HG02610 (cell line): ENCODE measurements at regions not wholly inside any gene's neighbourhood (a gene's known extent, or its start where the extent isn't known, plus 50 kb on each side); places are given as distances from the start of the nearest gene placed in this dataset.
"Not testable (repeated sequence)": the region's sequence is repeated elsewhere in the genome, so short reads cannot be mapped to it uniquely, and the experiment has no call there.

Source experiments
- ATAC-seq: cut with Tn5 transposase; IDR thresholded peaks from one replicate; pipeline ENCODE4 v1.9.1; 2021; ENCODE audit warnings: mild to moderate bottlenecking, moderate library complexity; ENCODE audit not compliant: unreplicated experiment

DNA sequence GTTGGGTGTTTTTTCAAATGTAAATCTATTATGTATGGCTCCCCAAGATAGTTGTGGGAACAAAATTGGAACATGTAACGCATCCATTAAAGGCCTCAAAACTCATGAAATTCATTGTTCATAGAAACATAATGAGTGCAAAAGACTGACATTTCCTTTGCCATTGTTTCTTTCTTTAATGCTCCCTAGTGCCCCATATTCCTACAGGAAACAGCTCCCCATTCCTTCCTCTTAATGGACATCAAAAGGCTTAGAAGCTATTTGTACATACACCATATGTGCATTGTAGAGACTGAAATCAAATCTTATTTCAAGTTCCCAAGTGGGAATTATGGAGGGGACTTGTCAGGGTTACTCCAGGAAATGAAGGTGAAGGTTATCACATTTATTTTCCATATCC is 139.1 kb downstream of the AHR start:
- ATAC-seq: no peak

- not testable (repeated sequence) for ATAC-seq
Observed at GRCh38 chr7:17440025-17440784, 141.8 kb downstream of the AHR start.

GRCh38 chr7:17440831-17441230 is 142.4 kb downstream of the AHR start:
- no peak for ATAC-seq

DNA sequence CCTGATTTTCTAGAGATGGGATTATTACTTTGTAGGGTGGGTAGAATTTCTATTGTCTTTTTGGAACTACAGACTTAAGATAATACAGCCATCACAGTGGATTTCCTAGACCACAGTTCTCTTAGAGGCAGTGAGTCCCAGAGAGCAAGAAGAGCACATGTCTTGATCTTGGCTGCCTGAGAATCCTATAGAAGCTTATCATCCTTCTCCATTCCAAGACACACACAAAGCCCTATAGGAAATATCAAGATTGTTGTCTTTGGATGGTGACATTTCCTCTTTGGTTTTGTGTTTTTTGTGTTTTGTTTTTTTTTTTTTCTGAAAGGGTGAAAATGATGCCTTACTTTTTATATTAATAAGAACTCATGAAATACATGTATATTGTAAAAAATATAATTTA is 143.1 kb downstream of the AHR start:
- no peak for ATAC-seq

GRCh38 chr7:17444151-17444550 is 145.7 kb downstream of the AHR start:
- no peak for ATAC-seq

DNA sequence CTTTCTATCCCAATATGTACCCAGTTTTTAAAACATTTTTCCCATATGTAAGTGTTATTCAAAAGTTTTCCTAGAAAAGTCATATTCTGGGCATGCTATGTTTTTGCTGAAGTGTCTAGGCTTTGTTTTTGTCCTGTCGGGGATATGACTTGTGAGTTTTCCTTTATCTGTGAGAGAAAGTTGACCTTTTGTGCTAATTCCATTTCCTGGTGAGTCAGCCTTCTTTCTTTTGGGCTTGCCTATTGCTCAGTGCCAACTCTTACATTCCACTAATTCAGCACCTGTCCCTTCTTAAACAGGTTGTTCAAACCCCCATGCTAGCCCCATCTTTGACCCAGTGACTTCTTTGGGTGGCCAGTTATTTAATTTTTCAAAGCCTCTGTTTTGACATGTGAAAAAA is 146.2 kb downstream of the AHR start:
- ATAC-seq: no peak

DNA sequence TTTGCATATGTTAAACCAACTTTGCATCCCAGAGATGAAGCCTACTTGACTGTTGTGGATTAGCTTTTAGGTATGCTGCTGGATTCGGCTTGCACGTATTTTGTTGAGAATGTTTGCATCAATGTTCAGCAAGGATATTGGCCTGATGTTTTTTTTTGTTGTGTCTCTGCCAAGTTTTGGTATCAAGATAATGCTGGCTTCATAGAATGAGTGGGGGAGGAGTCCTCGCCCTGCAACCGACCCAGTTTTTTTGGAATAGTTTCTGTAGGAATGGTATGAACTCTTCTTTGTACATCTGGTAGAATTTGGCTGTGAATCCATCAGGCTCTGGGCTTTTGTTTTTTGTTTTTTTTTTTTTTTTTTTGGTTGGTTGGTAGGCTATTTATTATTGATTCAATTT is 147.9 kb downstream of the AHR start:
- ATAC-seq: no peak

GRCh38 chr7:17447728-17448478 is 149.5 kb downstream of the AHR start:
- no peak for ATAC-seq

DNA sequence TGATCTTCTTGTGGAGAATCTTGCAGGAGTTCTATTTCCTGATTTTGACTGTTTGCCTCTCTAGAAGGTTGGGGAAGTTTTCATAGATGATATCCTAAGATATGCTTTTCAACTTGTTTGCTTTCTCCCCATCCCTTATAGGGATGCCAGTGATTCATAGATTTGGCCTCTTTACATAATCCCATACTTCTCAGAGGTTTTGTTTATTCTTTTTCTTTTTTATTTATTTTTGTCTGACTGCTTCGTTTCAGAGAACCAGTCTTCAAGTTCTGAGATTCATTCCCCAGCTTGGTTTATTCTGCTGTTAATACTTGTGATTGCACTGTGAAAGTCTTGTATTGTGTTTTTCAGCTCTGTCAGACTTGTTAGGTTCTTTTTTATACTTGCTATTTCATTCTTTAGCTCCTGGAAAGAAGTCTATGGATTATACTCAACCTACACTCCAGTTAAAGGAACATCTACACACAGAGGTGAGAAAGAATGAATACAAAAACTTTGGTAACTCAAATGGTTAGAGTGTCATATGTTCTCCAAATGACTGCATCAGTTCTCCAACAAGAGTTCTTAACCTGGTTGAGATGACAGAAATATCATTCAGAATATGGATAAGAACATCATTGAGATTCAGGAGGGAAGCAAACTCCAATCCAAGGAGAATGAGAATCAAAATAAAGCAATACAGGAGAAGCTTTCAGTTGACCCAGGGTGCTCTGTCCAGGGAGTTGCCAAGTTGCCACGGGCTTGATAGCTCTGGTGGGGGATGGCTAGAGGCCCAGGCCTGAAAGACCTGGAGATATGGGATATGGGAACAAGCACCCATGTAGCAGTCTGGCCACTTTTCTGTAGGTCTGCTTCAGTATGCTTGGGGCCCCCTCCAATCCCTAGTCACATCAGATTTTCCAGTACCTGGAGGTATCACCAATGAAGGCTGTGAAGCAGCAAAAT is 150.3 kb downstream of the AHR start:
- ATAC-seq: no peak

DNA sequence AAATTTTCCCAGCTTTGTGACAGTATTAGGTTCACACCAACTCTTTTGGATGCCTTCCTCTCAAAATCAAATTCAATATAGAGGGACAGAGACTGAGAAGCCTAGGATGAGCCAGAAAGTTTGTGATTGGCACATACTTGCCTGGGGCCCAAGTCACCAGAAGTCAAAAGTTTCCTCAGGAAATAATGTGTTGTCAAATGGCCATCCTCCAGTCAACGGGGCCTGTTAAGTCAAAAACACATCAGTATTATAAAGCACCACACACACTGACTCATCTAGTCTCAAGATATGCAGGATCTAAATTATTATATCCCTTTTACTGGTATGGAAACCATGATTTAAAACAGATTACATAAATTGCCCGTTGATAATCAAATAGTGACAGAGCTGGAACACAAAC is 158.1 kb downstream of the AHR start:
- no peak for ATAC-seq

DNA sequence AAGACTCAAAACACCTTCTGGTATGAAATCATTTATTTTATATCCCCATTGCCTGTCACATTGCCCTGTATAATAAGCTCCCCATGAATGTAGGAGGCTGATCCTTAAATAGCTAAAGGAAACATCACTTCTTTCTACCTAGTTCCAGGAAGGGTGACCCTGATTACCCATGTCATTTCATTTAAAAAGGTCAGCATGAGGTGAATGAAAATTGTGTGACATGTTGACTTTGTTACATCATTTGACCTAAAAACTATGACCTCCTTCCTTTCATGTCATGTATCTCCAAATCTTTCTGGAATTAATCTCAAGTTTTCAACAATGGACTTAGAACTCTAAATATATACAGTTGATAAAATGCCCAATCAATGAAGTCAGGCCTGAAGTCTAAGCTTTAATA is 161.5 kb downstream of the AHR start:
- ATAC-seq: no peak

DNA sequence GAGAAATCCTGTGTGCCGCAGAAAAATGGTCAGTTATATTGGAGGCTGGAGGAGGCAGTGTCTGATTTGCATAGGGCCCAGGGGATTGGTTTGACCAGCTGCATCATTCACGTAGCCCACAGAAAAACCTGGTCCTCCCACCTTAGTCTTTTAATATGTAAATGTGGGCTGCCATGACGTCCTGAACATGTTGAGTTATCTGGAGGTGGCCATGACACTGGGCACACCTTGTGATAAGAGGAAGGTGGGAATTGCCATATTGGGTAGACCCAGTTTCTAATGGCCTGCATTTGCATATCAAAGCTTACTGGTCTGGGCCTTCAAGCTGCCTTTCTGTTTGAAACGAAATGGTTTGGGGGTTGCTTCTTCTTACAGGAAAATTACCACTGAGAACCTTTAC is 162.2 kb downstream of the AHR start:
- no peak for ATAC-seq

- ATAC-seq: no peak
Observed at GRCh38 chr7:17462131-17462631, 163.7 kb downstream of the AHR start.

DNA sequence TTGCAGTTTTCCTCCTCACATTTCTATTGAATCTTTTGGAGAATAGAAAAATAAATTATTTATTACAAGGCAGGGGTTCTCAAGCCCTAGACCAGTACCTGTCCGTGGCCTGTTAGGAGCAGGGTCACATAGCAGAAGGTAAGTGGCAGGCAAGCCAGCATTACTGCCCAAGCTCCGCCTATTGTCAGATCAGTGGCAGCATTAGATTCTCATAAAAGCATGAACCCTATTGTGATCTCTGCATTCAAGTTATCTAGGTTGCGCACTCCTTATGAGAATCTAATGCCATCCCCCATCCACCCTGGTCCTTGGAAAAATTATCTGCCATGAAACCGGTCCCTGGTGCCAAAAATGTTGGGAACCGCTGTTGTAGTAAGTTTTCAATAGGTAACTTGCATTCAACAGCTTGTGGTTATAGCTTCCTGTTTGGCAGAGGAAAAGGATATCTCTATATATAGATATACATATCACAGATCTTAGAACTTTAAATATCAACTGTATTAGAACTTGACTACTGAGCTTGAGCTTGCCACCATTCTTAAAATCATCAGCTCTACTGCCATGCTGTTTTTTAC is 165.1 kb downstream of the AHR start:
- ATAC-seq: no peak

DNA sequence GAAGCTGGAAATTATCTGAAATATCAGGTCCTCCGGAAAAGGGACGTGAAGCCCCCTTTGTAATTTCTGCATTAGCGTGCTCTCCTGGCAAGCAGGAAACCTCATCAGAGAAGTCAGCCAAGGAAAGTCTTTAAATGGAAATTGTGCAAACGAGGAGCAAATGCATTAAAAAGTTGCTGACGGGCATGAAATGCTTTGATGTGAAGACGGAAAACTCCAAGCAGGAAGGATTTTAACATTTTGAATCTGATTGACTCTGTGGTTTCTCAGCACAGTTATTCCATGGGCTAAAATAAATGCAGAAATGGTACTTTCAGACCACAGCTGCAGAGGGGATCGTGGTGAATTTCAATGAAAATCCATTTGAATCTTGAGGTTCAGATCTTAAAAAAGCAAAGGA is 167.8 kb downstream of the AHR start:
- ATAC-seq: no peak

DNA sequence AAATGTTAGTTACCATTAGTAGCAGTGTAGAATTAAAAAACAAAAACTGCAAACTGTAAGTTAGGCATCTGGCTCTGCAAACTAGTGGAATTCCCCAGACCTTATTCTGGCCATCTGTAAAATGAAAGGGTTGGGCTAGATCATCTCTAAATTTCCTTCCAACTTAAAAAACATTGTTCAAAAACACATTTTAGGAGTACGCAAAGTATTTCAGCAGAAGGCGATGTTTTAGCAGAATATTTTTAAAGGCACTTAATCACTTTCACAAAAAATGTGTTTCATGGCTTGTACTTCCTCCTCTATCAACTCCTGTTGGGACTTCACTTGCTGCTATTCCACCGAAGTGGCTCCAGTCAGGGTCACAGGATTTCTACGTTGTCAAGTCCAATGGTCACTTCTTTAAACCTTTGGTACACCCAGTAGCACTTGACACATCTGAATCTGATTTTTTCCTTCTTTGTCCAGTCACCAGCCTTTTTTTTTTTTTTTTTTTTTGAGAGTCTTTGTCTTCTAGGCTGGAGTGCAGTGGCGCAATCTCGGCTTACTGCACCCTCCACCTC is 169.0 kb downstream of the AHR start:
- ATAC-seq: no peak

- no peak for ATAC-seq
Observed at GRCh38 chr7:17471325-17471724, 172.9 kb downstream of the AHR start.

GRCh38 chr7:17472518-17472917 is 174.1 kb downstream of the AHR start:
- ATAC-seq: no peak

- no peak for ATAC-seq
Observed at GRCh38 chr7:17472939-17473338, 174.5 kb downstream of the AHR start.

DNA sequence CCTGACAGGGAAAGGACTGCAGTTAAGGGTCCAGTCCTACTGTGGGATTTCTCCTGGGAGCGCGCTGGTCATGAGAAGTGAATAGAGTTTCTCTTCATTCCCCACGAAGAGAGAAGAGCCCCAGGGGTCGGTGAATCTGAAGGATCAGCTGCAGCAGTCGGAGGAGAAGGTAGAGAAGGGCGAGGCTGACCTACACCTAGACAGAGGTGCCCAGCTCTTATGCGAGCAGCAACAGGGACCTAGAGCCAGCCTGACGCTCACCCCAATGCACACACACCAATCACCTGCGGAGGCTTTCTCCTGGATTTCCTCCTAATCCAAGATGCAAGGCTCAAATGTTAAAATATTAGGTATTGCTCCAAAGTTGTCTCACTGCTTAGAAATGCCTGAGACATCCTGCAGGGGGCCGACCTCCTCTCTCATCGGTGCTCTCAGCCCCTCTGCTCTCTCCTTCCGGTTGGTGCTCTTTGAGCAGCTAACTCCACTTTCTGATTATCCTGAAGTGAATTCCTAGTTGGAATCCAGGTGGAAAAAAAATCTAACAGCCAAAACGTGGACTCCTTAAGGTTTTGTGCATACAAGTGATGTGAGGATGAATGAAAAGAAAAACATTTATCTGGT is 176.4 kb downstream of the AHR start:
- no peak for ATAC-seq
